ENCODE measurements at regions not wholly inside any gene's neighbourhood (a gene's known extent, or its start where the extent isn't known, plus 50 kb on each side); places are given as distances from the start of the nearest gene placed in this dataset.
"Not testable (repeated sequence)": the region's sequence is repeated elsewhere in the genome, so short reads cannot be mapped to it uniquely, and the experiment has no call there.

DNA sequence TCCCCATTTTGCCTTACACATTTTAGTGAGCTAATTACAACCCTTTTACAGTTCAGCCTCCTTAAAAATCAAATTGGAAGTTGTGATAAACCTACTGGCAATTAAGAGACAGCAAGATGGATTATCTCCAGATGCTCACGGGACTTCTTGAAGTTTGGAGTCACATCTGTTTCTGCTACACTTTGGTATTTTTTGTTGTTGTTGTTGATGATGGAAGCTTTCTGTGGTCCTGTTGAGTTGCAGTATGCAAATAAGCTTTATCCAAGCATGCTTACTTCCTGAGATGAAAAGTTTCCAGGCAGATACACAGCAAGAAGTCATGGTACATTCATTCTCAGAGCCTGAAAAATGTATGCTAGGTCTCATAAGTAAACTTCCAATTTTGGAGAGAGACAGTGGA lies 670.0 kb upstream of the AMOT start:
- Histone ChIP-seq H3K9ac (no peak overlapping the region), H4K20me1 (no peaks in the 10 kb centered on the region), H3K27me3 (peaks cover 59% of the 10 kb centered on the region), H3K9me3 (no peaks in the 10 kb centered on the region), H3K4me3 (no peak overlapping the region), H3K4me1 (no peaks in the 10 kb centered on the region), H3K27ac (no peak overlapping the region), H3K4me2 (no peak overlapping the region), H3K36me3 (no peaks in the 10 kb centered on the region)
- TF ChIP-seq Cebpa-rat (IDR thresholded peaks at IDR 0.05): no peak

DNA sequence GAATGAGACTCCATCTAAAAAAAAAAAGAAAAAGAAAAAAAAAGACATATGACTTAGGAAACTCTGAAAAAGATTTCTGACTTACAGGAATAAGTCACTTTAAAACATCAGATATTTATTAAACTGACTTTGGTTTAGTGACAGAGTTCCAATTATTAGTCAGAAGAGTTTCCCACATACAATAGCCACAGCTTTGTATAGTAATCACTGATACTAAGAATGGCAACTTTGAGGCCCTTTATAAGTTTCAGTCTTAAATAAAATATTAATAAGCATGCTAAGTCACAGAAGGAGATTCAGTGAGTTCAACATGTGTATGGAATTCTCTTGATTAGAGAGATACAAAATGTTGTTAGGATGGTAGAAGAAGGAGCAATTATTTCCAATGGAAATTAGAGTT lies 652.3 kb upstream of the AMOT start:
- Histone ChIP-seq H3K27ac (no peak overlapping the region), H3K9ac (no peak overlapping the region), H3K4me2 (no peak overlapping the region), H3K36me3 (no peaks in the 10 kb centered on the region), H4K20me1 (no peaks in the 10 kb centered on the region), H3K9me3 (no peaks in the 10 kb centered on the region), H3K27me3 (peaks cover 81% of the 10 kb centered on the region), H3K4me3 (no peak overlapping the region), H3K4me1 (no peaks in the 10 kb centered on the region)
- TF ChIP-seq Cebpa-rat (IDR thresholded peaks at IDR 0.05): no peak

DNA sequence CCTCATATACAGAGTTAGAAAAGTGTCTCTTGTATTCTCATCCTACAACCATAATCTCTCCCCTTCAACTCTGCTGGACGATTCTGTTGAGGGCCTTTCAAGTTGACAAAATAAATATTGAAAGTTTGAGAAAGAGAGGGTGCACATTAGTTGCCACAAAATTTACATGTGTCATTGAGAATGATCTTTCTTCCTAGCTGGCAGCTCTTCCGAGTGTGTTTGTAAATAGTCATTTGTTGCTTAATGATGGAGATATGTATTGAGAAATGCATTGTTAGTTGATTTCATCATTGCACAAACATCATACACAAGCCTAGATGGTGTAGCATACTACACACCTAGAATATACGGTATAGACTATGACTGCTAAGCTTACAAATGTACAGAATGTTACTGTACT lies 632.8 kb upstream of the AMOT start:
- Histone ChIP-seq H3K27me3 (peaks cover 74% of the 10 kb centered on the region), H3K36me3 (no peaks in the 10 kb centered on the region), H3K4me3 (no peak overlapping the region), H3K9me3 (no peaks in the 10 kb centered on the region), H4K20me1 (no peaks in the 10 kb centered on the region), H3K4me2 (no peak overlapping the region), H3K4me1 (no peaks in the 10 kb centered on the region), H3K27ac (no peak overlapping the region), H3K9ac (no peak overlapping the region)
- TF ChIP-seq Cebpa-rat (IDR thresholded peaks at IDR 0.05): no peak

DNA sequence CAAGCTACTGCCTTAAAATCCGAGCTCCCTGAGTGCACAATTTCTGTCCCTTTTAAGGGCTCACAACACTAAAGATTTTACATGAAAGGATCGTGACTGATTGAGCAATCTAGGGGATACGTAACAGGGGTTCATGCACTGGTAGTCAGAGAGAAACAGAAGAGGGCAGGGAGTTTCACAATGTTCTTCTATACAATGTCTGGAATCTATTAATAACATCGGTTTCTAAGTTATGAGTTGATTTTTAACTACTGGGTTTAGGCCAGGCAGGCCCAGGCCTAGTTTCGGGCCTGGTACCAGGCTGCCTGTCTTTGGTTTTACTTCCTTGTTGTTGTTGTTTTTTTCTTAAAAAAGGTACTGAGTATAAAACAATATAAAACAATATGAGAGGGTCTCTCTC lies 632.4 kb upstream of the AMOT start:
- not testable (repeated sequence) for H3K4me1 ChIP-seq, H3K4me3 ChIP-seq, H3K9me3 ChIP-seq, H3K4me2 ChIP-seq, H3K27ac ChIP-seq, H4K20me1 ChIP-seq, H3K9ac ChIP-seq, H3K36me3 ChIP-seq
- peaks cover 77% of the 10 kb centered on the region for H3K27me3 ChIP-seq

DNA sequence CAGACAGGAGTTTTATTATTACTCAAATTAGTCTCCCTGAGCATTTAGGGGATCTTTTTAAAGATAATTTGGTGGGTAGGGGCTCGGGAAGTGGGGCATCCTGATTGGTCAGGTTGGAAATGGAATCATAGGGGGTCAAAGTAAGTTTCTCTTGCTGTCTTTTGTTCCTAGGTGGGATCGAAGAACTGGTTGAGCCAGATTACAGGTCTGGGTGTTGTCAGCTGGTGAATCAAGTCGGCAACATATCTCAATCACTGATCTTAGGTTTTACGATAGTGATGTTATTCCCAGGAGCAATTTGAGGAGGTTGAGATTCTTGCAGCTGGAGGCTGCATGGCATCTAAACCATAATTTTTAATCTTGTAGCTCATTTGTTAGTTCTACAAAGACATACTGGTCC lies 629.5 kb upstream of the AMOT start:
- no peak overlapping the region for H3K4me2 ChIP-seq
- no peaks in the 10 kb centered on the region for H4K20me1 ChIP-seq
- peaks cover 80% of the 10 kb centered on the region for H3K27me3 ChIP-seq
- H3K9ac ChIP-seq: no peak overlapping the region
- no peaks in the 10 kb centered on the region for H3K9me3 ChIP-seq
- no peaks in the 10 kb centered on the region for H3K4me1 ChIP-seq
- H3K4me3 ChIP-seq: no peak overlapping the region
- no peaks in the 10 kb centered on the region for H3K36me3 ChIP-seq
- H3K27ac ChIP-seq: no peak overlapping the region
- TF ChIP-seq Cebpa-rat (IDR thresholded peaks at IDR 0.05): no peak

DNA sequence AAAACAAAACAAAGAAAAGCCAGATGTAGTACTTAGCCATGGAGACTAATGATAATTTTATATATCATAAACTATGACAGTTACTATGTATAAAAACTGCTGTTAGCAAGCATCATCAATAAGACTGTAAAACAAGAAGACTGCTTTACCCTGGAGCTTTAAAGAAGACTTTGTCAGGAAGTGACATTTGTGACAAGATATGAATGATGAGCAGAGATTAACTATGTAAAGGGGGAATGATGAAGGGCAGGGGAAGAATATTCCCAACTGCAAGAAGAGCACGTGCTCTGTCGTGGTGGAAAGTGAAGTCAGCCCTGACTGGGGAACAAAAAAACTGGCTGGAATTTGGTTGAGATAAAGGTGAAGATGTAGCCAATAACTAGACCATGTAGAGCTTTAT lies 617.1 kb upstream of the AMOT start:
- Histone ChIP-seq H3K4me2 (no peak overlapping the region), H3K9me3 (no peaks in the 10 kb centered on the region), H3K27me3 (peaks cover 80% of the 10 kb centered on the region), H3K4me1 (no peaks in the 10 kb centered on the region), H3K4me3 (no peak overlapping the region), H3K36me3 (no peaks in the 10 kb centered on the region), H3K27ac (no peak overlapping the region), H4K20me1 (peaks cover 4% of the 10 kb centered on the region; the same call in 1 of the 2 replicates), H3K9ac (no peak overlapping the region)
- no peak for TF ChIP-seq Cebpa-rat (IDR thresholded peaks at IDR 0.05)

DNA sequence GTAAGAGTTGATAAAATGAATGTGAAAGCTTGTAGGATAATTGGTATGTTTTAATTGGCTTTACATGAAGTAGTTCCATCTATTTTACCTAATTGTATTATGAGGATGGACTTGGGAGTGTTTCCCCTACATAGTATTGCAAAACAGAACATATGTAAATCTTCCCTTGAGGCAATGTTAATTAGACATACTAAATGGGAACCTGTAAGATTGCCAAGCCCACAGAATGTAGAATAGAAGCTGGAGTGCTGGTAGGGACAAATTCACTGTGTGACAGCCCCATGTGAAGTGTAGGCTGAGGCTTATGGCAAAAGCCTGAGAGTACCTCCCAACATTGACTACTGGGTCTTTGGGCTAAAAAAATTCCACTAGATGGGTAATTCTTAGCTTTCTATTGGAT lies 615.0 kb upstream of the AMOT start:
- Histone ChIP-seq H4K20me1 (peaks cover 4% of the 10 kb centered on the region; the same call in 1 of the 2 replicates), H3K9ac (no peak overlapping the region), H3K4me2 (no peak overlapping the region), H3K4me1 (no peaks in the 10 kb centered on the region), H3K9me3 (no peaks in the 10 kb centered on the region), H3K27ac (no peak overlapping the region), H3K27me3 (peaks cover 76% of the 10 kb centered on the region), H3K36me3 (no peaks in the 10 kb centered on the region), H3K4me3 (no peak overlapping the region)
- no peak for TF ChIP-seq Cebpa-rat (IDR thresholded peaks at IDR 0.05)

DNA sequence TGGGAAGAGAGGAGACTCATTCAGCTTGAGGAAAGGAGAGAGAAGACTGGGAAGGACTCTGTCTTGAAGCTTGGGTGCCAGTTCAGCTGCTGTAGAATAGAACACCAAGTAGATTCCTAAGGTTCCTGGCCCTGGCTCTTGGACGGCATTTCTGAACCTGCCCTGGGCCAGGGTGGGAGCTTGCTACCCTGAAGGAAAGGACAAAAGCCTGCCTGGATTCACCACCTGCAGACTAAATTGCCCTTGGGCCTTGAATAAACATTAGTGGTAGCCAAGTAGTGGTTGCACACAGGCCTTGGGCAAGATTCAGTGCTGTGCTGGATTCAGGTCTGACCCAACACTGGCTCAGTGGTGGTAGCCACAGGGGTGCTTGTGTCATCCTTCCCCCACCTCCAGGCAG lies 588.4 kb upstream of the AMOT start:
- Histone ChIP-seq H3K4me1 (no peaks in the 10 kb centered on the region), H3K9me3 (no peaks in the 10 kb centered on the region), H3K36me3 (no peaks in the 10 kb centered on the region), H3K4me3 (no peak overlapping the region), H3K27me3 (peaks cover 26% of the 10 kb centered on the region), H3K27ac (no peak overlapping the region), H4K20me1 (no peaks in the 10 kb centered on the region), H3K4me2 (no peak overlapping the region), H3K9ac (no peak overlapping the region)
- TF ChIP-seq Cebpa-rat (IDR thresholded peaks at IDR 0.05): no peak

DNA sequence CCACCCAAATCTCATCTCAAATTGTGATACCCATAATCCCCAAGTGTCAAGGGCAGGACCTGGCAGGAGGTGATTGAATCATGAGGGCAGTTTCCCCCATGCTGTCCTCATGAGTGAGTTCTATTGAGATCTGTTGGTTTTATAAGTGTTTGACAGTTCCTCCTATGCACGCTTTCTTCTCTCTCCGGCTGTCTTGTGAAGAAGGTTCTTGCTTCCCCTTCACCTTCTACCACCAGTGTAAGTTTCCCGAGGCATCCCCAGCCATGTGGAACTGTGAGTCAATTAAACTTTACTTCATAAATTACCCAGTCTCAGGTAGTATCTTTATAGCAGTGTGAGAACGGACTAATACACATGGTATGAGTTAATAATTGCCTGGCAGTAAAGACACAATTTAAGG lies 581.7 kb upstream of the AMOT start:
- Histone ChIP-seq H3K27ac (no peak overlapping the region), H3K4me2 (no peak overlapping the region), H3K4me3 (no peak overlapping the region)

DNA sequence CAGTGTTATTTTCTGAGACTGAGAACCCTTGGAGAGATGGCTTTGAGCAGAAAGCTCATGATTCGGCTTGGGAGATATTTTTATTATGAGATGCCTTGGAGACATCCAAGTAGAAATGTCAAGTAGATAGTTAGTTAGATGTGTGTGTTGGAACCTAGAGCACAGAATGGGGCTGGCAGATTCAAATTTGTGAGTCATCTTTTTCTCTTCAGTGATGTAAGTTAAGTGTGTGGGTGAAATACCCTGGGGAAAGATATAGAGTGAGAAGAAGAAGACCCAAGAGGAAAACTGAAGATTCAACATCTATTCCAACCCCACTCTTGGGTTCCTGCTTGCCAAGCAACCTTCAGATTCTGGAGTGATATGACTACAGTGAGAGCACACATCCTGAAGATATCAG lies 580.8 kb upstream of the AMOT start:
- Histone ChIP-seq H3K9me3 (no peaks in the 10 kb centered on the region), H3K4me1 (no peaks in the 10 kb centered on the region), H3K4me2 (no peak overlapping the region), H3K36me3 (no peaks in the 10 kb centered on the region), H3K27me3 (peaks cover 77% of the 10 kb centered on the region), H3K27ac (no peak overlapping the region), H3K4me3 (no peak overlapping the region), H4K20me1 (no peaks in the 10 kb centered on the region), H3K9ac (no peak overlapping the region)
- TF ChIP-seq Cebpa-rat (IDR thresholded peaks at IDR 0.05): no peak

More for the DNA sequence above, 581.7 kb upstream of the AMOT start:
- TF ChIP-seq Cebpa-rat (IDR thresholded peaks at IDR 0.05): no peak
- H3K9ac ChIP-seq: no peak overlapping the region
- no peaks in the 10 kb centered on the region for H4K20me1 ChIP-seq
- no peaks in the 10 kb centered on the region for H3K36me3 ChIP-seq
- no peaks in the 10 kb centered on the region for H3K4me1 ChIP-seq
- peaks cover 70% of the 10 kb centered on the region for H3K27me3 ChIP-seq
- H3K9me3 ChIP-seq: no peaks in the 10 kb centered on the region

DNA sequence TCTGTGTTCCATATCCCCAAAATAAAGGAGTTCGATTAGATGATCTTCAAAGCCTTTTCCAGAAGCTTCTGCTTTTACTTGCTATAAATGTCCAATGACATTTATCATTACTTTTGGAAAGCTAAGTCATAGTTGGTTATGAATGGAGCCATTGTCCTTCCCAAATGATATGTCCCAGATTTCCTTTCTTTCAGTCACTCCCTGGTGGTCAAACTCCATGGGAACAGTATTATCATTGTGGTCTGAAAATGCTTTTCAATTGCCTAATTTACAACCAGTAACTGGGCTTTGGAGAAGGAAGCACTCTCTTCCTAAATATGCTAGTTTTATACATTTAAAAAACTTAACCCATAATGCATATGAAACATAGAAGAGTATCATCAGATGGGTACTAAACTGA lies 571.5 kb upstream of the AMOT start:
- Histone ChIP-seq H3K27ac (no peak overlapping the region), H4K20me1 (no peaks in the 10 kb centered on the region), H3K4me2 (no peak overlapping the region), H3K9ac (no peak overlapping the region), H3K27me3 (peaks cover 73% of the 10 kb centered on the region), H3K4me1 (no peaks in the 10 kb centered on the region), H3K4me3 (no peak overlapping the region), H3K36me3 (no peaks in the 10 kb centered on the region), H3K9me3 (no peaks in the 10 kb centered on the region)
- TF ChIP-seq Cebpa-rat (IDR thresholded peaks at IDR 0.05): no peak
